IPS-15b (cell line): ENCODE measurements at regions not wholly inside any gene's neighbourhood (a gene's known extent, or its start where the extent isn't known, plus 50 kb on each side); places are given as distances from the start of the nearest gene placed in this dataset.
"Not testable (repeated sequence)": the region's sequence is repeated elsewhere in the genome, so short reads cannot be mapped to it uniquely, and the experiment has no call there.

Source experiments
- H3K27me3 ChIP-seq: one replicate; pipeline ENCODE4 v1.6.1; 2013; ENCODE audit warnings: low read length; ENCODE audit not compliant: control insufficient read depth, insufficient read depth
- H3K36me3 ChIP-seq: one replicate; pipeline ENCODE4 v1.6.1; 2013; ENCODE audit warnings: low read length; ENCODE audit not compliant: control insufficient read depth, insufficient read depth
- H3K4me1 ChIP-seq: one replicate; pipeline ENCODE4 v1.6.1; 2013; ENCODE audit warnings: mild to moderate bottlenecking, low read length; ENCODE audit not compliant: control insufficient read depth, insufficient read depth
- H3K4me3 ChIP-seq: one replicate; pipeline ENCODE4 v1.5.1; 2013; ENCODE audit warnings: low read depth, low read length
- H3K9ac ChIP-seq: one replicate; pipeline ENCODE4 v1.6.1; 2013; ENCODE audit warnings: low read depth, mild to moderate bottlenecking, low read length
- H3K9me3 ChIP-seq: one replicate; pipeline ENCODE4 v1.6.1; 2013; ENCODE audit warnings: mild to moderate bottlenecking, low read length; ENCODE audit not compliant: control insufficient read depth, insufficient read depth

GRCh38 chr22:22769434-22770279 is 118.0 kb upstream of the IGLL5 start:
- Histone ChIP-seq H3K27me3 (peaks cover 59% of the 10 kb centered on the region), H3K9ac (no peak overlapping the region), H3K4me1 (no peaks in the 10 kb centered on the region), H3K36me3 (no peaks in the 10 kb centered on the region), H3K4me3 (no peak overlapping the region), H3K9me3 (no peaks in the 10 kb centered on the region)

- no peaks in the 10 kb centered on the region for H3K9me3 ChIP-seq
- no peaks in the 10 kb centered on the region for H3K36me3 ChIP-seq
- H3K4me3 ChIP-seq, result no peak overlapping the region
- no peak overlapping the region for H3K9ac ChIP-seq
- H3K4me1 ChIP-seq, result no peaks in the 10 kb centered on the region
- H3K27me3 ChIP-seq, result peaks cover 63% of the 10 kb centered on the region
These were observed 117.2 kb upstream of the IGLL5 start for GRCh38 chr22:22770280-22770871.

- Histone ChIP-seq H3K4me1 (no peaks in the 10 kb centered on the region), H3K9me3 (no peaks in the 10 kb centered on the region), H3K36me3 (no peaks in the 10 kb centered on the region), H3K9ac (no peak overlapping the region), H3K4me3 (no peak overlapping the region), H3K27me3 (peaks cover 63% of the 10 kb centered on the region)
These were observed 116.7 kb upstream of the IGLL5 start for GRCh38 chr22:22770881-22771280.

DNA sequence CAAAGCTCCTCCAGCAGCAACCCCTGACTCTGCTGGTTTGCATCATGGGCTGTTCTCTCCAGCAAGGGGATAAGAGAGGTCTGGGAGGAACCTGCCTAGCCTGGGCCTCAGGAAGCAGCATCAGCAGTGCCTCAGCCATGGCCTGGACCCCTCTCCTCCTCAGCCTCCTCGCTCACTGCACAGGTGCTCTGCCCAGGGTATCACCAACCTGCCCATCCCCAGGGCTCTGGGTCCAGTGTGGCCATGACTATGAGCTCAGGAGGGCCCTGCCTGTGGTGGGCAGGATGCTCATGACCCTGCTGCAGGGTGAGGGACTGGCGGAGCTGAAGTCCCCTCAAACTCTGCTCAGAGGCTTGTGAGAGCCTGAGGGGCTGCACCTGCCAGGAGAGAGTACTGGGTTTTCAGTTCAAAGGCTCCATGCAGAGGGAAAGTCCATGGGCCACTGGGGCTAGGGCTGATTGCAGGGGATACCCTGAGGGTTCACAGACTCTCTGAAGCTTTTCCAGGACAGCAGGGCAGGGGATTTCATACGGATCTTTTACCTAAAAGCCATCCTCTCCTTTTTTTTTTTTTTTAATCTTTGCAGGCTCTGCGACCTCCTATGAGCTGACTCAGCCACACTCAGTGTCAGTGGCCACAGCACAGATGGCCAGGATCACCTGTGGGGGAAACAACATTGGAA is 115.8 kb upstream of the IGLL5 start:
- Histone ChIP-seq H3K36me3 (no peaks in the 10 kb centered on the region), H3K9ac (no peak overlapping the region), H3K4me3 (no peak overlapping the region), H3K9me3 (no peaks in the 10 kb centered on the region), H3K27me3 (peaks cover 60% of the 10 kb centered on the region), H3K4me1 (no peaks in the 10 kb centered on the region)

- Histone ChIP-seq H3K4me3 (no peak overlapping the region), H3K9me3 (no peaks in the 10 kb centered on the region), H3K36me3 (no peaks in the 10 kb centered on the region), H3K4me1 (no peaks in the 10 kb centered on the region), H3K27me3 (peaks cover 54% of the 10 kb centered on the region), H3K9ac (no peak overlapping the region)
These were observed 115.2 kb upstream of the IGLL5 start for GRCh38 chr22:22772396-22772795.

- H3K36me3 ChIP-seq, result no peaks in the 10 kb centered on the region
- H3K27me3 ChIP-seq, result peaks cover 52% of the 10 kb centered on the region
- no peaks in the 10 kb centered on the region for H3K9me3 ChIP-seq
- H3K4me1 ChIP-seq, result no peaks in the 10 kb centered on the region
- H3K4me3 ChIP-seq, result no peak overlapping the region
- no peak overlapping the region for H3K9ac ChIP-seq
These were observed 114.7 kb upstream of the IGLL5 start for GRCh38 chr22:22772883-22773282.

DNA sequence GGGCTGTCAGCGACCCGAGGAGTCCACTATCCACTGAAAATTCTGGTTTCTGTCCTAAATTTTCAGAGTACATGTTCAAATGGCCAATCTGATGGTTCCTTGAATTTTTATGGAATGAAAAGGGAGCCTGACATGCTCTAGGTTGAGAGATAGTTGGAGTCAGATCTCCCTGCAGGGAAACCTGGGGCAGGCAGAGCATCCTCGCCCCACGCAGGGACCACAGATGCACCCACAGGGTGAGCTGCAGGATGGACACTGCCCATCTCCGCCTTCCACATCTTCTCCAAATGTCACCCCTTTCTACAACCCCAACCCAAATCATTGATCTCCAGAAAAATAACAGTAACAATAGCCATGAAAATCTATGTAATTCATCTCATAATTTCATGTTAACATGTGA is 114.2 kb upstream of the IGLL5 start:
- no peaks in the 10 kb centered on the region for H3K4me1 ChIP-seq
- no peak overlapping the region for H3K9ac ChIP-seq
- no peak overlapping the region for H3K4me3 ChIP-seq
- H3K36me3 ChIP-seq, result no peaks in the 10 kb centered on the region
- no peaks in the 10 kb centered on the region for H3K9me3 ChIP-seq
- H3K27me3 ChIP-seq, result peaks cover 52% of the 10 kb centered on the region

DNA sequence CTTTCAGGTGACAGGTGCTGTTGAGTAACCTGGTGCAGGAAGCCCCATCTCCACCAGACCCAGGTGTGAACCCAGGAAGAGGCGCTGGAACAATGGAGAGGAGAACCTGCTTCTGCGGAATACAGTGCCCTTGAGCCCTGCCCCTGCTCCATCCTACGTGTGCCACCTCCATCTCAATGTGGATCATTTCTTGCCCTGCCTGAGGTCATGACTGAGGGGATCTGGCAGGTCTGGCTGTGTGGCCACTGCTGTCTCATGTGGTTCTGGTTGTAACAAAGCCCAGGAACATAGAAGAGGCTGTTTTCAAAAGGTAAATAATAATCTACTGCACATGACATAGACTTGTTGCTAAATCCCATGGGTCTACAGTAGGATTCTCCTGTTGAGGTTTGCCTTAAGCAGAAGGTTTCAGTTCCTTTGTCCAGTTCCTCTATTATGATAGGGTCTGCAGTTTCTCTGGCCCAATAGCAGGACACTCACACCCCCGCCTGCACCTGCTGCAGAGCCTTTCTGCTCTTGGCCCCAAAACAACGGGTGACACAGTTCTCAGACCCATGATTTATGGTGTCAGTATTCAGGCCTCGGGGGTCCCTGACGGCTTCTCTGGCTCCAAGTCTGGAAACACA is 113.5 kb upstream of the IGLL5 start:
- no peaks in the 10 kb centered on the region for H3K9me3 ChIP-seq
- H3K36me3 ChIP-seq, result no peaks in the 10 kb centered on the region
- no peak overlapping the region for H3K4me3 ChIP-seq
- peaks cover 47% of the 10 kb centered on the region for H3K27me3 ChIP-seq
- no peaks in the 10 kb centered on the region for H3K4me1 ChIP-seq
- H3K9ac ChIP-seq, result no peak overlapping the region

GRCh38 chr22:22774762-22775161 is 112.9 kb upstream of the IGLL5 start:
- H3K9me3 ChIP-seq, H3K9ac ChIP-seq, H3K4me3 ChIP-seq, H3K36me3 ChIP-seq, H3K4me1 ChIP-seq: not testable (repeated sequence)
- H3K27me3 ChIP-seq, result peaks cover 40% of the 10 kb centered on the region

GRCh38 chr22:22776121-22776520 is 111.5 kb upstream of the IGLL5 start:
- no peaks in the 10 kb centered on the region for H3K4me1 ChIP-seq
- H3K27me3 ChIP-seq, result peaks cover 36% of the 10 kb centered on the region
- no peak overlapping the region for H3K9ac ChIP-seq
- no peaks in the 10 kb centered on the region for H3K36me3 ChIP-seq
- no peak overlapping the region for H3K4me3 ChIP-seq
- no peaks in the 10 kb centered on the region for H3K9me3 ChIP-seq

DNA sequence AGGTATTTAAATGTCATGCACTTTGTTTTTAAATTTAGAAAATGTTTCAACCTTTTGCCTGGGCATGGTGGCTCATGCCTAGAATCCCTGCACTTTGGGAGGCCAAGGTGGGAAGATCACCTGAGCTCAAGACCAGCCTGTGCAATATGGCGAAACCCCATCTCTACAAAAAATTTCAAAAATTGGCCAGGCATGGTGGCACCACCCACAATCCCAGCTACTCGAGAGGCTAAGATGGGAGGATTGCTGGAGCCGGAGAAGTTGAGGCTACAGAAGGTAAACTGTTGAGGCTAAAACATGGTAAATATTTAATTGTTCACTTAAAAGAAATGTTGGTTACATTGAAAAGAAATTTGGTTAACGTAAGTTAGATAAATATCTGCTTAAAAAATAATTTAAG is 108.4 kb upstream of the IGLL5 start:
- Histone ChIP-seq H3K9me3 (no peaks in the 10 kb centered on the region), H3K4me1 (no peaks in the 10 kb centered on the region), H3K27me3 (peaks cover 33% of the 10 kb centered on the region), H3K36me3 (no peaks in the 10 kb centered on the region), H3K4me3 (no peak overlapping the region), H3K9ac (no peak overlapping the region)
